Embryonic facial prominence (tissue), 1 donor: ENCODE measurements at regions not wholly inside any gene's neighbourhood (a gene's known extent, or its start where the extent isn't known, plus 50 kb on each side); places are given as distances from the start of the nearest gene placed in this dataset.

Source experiments
- DNase-seq: peaks from one replicate; pipeline ENCODE4 v3.0.0-alpha.2; 2016; ENCODE audit errors: extremely low spot score

DNA sequence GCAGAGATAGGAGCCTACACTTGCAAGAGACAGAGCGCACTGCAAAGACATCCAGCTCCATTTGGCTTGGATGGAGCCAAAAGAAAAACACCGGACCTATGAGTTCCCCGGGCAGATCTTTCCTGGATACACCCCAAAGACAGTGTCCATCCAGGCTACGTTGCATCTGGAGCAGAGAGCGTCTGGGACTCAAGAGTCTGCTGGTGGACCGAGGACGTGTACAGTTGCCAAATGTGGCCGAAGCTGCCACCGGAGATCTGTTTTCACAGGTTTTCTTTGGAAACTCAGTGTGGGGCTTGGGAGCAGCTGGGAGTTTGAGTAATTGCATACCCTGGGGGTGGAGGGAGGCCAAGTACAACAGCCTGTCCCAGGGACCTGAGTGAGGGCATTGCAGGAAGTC, 192.3 kb upstream of the OSR1 start:
- DNase-seq = no peak

DNA sequence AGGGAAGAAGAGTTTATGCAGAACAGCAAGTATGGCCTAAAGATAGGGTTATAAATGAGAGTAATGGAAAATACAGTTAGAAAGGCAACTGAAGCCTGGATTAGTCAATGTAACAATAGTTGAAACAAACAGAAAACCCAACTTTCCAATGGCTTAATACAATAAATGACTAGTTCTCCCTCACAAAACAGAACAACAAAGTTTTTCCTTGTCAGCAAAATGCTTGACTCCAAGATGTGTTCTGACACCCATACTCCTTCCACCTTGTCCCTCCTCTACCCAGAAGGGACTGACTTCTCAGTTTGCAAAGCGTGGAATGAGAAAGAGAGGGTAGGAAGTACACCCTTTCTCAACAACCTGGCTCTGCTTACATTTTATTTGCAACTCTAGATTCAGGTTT, 191.4 kb upstream of the OSR1 start:
- DNase-seq = no peak

DNA sequence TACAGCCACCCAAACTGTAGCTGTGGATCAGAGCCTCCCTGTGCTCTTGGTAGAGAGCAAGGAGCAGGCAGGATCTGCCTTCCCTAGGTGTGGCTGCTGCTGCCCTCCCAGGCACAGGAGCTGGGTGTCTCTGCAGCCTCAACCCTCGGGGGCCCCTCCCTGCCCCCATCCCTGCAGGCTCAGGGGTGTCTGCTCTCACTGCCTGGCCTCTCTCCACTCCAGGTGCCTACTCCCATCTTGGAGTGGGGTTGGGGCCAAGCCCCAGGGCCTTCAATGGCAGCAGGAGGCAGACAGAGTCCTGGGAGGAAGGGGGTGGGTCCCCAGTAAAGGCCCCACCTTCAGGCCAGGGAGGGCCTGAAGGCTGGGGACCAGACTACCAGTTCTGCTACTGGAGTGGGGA, 189.7 kb upstream of the OSR1 start:
- DNase-seq = no peak

DNA sequence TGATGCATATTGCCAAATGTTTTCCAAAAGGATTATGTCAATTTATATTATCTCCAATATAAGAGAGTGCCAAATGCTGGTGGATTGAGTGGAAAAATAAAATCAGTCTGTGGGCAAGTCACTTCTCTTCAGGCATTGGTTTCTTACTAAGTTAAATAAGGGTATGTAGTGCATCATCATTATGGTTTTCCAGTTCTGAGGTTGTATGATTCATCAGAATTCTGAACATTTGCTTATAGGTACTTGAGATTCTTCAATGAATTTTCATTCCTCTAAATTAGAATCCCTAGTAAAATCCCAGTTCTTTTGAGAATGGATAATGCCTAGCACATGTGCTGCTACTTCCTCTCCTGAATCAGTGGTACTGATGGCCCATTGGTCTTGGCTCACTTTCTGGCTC, 188.9 kb upstream of the OSR1 start:
- no peak for DNase-seq

DNA sequence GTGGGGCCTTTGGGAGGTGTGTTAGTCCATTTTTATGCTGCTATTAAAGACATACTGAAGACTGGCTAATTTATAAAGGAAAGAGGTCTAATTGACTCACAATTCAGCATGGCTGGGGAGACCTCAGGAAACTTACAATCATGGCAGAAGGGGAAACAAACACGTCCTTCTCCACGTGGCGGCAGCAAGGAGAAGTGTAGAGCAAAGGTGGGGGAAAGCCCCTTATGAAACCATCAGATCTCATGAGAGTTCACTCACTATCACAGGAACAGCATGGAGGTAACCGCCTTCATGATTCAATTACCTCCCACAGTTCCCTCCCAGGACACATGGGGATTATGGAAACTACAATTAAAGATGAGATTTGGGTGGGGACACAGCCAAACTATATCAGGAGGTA, 187.1 kb upstream of the OSR1 start:
- DNase-seq = no peak

DNA sequence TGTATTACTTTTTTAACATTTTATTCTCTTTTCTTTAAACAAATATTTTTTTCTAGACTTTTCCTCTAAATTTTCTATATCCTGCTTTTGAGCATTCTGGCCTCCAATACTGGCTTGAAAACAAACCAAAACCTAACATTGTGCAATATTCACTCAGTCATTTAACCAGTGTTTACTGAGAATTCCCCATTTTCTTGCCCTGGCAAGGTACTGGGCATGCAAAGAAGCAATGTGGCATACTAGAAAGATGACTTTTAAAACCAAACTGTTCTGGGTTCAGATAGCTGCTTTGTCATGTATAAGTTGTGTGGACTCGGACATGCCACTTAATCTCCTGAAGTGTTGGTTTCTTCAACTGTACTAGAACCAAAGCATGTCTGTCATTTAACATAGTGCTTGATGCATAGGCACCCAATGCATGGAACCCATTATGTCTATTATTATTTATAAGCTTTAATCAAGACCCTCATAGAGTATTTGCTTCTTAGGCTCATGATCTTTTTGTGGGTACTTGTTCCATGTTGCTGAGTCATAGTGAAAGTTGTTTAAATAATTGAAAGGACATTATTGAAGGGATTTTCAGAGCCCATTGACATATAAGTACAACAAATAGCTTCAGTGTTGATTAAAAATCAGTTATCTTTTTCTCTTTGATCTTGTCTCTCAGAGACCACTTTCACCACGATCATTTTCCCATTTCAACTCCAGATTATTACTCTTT, 185.4 kb upstream of the OSR1 start:
- no peak for DNase-seq

DNA sequence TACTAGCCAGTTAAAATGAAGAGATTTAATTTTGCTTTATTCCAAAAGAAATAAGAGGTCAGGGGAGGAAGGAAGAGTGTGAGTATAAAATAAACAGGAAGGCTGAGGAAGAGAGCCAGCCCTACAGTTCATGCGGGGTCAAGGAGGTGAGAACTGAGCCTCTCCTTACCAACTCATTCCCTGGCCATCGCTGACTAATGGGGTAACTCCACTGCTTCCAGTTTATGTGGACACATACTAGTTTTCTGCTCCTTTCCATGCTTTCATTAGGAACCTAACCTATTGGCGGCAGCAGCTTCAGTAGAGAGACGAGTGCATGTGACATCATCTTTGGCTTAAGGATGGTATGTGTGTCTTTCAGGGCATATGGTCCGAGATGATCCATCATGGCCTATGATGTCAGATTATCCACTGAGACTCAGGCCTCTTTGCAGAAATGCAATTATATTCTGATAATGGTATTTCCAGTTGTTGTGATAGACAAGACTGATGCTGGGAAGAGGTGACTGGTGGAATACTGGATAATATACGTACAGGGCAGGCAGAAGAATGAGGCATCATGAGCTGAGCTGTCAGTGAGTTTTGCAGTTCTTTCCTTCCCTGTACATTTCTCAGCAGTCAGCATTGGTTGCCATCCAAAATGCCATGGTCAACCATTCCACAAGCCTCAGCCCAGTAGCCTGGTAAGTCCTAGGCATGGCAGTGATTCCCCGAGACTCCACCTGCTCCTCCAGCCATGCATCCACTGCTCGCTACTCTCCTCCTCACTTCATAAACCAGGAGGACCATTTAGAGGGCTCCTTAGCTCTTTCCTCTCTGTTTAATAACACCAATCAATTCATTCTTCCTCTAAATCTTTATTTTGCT, 184.6 kb upstream of the OSR1 start:
- DNase-seq = no peak

DNA sequence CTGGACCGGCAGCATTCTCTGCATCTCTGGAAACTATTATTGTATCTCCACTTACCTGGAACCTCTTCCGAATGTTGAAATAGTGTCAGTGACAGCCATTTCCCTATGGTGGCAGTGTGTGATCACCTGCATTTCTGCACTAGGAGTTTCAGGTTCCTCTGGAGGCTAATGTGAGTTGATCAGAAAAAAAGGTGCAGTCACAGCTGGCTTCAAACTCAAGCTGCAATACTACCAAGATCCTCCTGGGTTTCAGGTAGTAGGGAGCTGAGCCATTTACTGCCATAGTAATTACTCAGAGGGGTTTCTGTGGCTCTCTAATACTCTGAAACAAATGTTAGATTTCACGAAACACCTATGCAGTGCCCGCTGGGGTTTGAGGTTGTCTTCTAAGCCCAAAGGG, 183.5 kb upstream of the OSR1 start:
- DNase-seq = no peak

DNA sequence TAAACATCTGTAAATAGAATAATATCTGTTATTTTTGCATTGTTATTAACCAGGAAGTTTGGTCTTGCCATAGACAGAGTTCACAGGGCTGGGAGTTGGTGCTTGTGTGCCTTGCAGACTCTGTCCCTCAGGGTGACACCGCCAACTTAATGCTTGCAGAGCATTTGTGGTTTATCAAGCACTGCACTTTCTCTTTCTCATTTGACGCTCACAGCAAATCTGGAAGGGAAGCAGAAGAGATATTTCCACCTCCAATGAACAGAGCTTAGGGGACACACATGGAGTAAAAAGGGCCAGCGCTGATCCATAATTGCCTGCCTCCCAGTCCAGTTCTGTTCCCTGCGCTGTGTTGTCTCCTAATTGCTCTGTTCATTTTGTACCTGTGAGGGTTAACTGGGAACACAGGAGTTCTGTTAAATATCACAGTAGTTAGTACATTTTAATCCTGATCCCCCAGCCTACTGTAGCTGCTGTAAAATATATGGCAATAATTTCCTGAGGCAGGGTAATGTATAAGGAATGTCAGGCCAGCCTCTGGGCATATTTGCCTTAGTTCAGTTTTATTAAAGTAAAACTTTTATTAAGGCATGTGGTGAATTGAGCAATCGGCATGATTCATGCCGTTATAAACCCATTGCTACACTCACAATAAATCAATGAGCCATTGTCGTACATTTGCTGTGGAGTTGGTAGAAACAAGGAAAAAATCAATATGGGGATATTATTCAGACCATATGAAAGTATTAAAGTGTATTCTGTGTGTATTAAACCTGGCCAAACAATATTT, 182.5 kb upstream of the OSR1 start:
- DNase-seq = no peak

DNA sequence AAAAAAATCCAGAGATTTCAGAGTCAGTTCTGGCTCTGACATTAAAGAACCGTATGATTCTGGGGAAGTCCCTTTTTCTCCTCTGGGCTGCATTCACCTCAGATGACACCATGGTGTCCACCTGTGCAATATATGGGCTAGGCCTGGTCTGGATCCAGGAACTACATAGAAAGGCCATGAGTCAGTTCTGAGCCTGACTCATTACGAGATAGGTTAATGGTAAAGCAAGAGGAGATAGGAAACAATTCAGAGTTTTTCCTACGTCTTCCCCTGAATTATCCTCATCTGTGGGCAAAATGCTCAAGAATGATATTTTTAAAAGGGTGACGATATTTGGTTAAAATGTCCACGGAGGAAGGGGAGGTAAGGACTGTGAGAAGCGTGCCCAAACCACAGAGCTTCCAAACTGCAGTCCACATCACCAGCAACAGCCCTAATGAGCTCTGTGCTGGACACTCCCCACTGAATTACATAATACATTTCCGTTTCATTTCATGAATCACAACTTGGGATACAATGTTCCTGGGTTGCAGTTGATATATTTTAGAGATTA, 180.1 kb upstream of the OSR1 start:
- DNase-seq = no peak

DNA sequence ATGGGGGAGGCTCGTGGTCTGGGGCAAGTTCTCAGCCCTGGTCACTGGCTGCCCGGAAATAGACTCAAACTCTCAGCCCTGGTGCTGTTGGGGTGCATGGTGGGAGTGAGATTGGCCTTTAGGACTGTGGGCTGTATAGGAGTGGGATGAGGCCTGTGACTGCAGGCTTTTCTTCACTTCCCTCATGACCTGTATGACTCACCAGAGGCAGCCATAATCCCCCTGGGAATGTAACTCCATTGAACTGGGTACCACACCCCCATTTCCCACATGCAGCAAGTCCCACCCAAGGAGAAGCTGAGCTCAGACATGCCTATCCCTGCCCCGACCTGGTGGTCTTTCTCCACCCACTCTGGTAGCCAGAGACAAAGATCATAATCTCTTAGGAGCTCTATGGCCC, 177.7 kb upstream of the OSR1 start:
- DNase-seq = no peak

DNA sequence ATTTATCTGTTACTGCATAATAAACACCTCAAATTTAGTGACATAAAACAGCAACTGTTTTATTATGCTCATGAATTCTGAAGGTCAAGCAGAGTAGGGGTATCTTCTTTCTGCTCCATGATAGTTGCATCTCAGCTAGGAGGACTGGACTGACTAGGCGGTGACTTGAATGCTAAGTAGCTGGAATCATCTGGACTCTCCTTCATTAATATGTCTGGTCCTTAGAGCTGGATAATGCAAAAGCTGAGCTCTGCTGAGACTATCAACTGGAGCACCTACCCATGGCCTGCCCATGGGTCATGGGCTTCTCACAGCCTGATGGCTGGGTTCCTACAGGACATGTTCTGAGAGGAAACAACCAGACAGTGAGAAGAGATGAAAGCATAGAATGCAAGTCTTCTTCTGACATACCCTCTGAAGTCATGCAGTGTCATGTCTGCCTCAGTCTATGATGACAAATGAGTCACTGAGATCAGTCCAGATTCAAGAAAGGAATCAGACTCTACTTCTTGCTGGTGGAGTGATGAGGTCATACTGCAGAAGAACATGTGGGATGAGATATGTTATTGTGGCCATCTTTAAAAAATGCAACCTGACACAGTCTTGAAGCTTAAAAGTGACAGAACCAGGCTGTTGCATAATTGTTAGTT, 174.2 kb upstream of the OSR1 start:
- no peak for DNase-seq

DNA sequence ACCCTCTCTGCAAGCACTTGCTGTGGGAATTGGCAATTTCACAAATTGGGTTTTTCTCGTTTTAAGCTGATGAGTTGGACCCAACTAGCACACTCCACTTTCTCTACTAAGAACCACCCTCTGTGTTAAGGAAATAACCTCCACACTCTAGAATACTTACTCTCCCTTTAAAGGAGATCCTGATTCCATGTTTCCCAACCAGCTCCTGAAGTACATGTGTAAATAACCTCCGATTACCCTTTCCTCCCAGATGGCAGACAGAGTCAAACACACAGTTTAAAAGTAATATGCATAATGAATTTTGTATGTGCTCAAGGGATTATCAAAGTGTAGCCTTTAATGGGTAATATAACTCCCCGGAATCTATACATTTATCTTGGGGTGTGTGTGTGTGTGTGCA, 171.3 kb upstream of the OSR1 start:
- DNase-seq = no peak

DNA sequence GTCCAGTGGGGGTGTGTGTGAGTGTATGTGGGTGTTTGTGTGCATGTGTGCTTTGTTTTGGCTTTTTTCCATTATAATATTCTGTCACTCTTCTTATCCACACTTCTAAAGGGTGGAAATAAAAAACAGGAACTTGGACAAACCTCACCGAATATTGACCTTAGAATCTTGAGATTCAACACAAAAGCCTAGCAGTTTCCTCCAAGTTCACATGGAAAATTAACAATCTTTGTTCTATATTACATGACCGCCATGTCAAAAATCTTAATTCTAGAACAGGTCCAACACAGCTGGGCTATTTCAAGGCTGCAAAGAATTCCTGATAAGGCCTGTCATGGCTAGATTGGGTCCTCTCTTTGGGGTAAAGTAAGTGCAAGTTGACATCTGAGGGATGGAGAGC, 169.3 kb upstream of the OSR1 start:
- no peak for DNase-seq

DNA sequence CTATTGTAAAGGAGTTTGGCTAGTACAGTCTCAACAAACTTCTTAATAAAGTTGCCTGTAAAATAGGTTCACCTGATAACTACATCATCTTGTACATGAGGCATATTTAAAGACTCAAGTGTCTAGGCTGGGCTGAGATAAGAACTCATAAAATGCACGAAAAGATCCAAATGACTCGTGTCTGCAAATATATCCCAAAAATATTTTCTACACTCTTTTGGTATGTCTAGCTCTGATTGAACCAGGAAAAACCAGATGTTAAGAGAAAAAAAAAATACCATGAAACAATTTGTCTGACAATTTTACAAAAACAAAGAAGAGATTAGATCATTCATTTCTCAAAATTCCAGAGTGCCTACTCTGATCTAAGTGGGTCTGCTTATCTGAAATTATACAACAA, 166.9 kb upstream of the OSR1 start:
- no peak for DNase-seq

DNA sequence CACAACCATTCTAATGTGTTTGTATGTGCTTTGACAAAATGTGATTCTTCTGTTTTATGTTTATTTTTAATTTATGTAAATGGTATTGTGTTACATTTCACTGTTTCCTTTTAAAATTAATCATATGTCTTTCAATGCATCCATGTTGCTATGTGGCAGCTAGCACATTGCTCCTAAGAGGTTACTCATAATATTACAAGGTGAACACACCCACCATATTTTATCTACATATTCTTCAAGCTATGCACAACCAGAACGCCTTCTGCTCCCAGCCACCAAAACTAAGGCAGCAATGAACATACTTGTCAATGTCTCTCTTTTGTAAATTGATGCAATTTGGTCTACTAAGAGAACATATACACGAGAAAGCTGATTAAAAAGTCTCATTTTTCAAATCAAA, 160.6 kb upstream of the OSR1 start:
- DNase-seq = no peak

DNA sequence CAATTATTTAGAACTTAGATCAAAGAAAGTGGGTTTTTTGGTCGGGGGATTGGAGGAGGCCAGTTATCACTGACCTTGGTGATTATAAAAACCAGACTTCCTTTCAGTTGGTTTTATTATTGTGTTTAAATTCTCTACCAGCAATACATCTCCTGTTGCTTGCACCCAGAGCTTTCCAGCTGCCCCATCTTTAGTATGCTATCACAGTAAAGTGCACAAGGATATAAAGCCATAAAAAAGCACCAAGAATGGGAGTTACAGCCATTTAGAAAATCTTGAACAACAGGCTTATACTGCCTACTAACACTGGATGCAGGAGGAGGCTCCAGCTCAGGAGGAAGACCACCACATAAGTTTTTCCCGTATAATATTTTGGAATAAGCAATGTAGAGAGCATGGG, 148.7 kb upstream of the OSR1 start:
- no peak for DNase-seq

DNA sequence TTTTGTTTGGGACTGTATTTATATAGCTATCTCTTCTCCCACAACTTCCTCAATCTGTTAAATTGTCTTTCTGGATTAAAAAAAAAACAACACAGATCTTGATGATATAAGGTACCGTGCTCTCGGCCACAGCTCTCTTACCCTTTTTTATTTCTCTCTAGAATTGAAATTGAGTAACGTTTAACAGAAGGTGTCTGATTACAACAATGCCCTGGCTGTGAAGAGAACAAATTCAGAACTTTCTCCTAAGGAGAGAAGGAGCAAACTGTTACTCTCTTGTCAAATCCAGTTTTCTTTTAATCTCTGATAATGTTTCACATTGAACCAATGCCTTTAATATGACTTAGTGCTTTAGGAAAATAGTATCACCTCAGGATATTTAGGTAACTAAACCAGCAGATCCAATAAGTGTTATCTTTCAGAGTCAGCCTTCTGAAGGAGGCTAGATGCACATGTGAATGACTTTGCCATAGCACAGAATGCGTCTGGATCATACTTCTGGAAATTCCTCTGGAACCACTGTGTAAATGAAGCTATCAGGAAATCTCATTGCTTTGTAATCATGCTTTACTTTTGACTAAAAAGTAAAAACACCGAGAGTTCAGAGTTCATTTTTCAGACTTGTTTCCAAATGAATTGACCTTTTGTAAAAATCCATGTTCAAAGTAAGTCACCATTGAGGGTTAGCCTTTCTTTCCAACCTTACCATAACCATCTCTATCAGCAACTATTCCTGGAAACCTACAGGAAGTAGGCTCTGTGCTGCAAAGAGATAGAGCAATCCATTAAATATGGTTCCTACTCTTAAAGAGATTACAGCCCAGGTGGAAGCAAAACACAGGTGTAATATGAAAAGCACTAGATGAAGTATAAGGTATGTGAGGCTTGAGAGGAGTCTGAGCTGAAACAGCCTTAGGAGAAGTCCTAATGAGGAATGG, 147.0 kb upstream of the OSR1 start:
- DNase-seq = no peak

DNA sequence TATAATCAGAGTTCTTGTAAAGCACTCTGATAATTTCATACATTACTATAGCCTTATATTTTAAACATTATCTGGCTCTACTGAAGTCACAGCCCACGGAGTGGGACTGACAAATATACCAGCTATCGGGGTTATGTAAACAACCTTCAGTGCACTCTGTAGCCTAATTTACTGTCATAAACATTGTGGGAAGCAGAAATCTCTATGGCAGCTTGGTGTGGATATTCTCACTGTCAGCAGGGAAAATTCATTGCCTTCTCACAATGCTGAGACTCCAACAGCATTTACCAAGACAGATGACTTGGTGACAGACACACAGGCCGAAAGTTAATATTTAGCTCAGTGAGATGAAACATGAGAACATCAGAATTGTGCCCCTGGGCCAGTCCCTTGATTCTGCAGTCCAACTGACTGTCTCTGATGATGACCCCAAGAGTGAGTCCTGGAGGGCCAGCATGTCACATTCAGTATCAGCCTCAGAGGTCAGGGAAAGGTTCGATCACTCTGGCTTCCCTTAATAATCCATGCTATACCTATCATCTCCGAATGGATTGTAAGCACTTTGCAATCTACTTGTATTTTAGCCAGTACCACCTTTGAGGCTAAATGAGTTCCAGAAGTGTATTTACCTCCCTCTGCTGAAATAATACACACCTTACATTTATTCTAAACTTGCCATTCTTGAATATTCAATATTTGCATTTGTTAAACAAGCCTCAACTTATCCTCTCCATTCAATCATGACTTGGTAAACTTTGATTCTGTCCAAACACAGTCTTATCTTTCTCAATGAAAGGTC, 146.2 kb upstream of the OSR1 start:
- no peak for DNase-seq

DNA sequence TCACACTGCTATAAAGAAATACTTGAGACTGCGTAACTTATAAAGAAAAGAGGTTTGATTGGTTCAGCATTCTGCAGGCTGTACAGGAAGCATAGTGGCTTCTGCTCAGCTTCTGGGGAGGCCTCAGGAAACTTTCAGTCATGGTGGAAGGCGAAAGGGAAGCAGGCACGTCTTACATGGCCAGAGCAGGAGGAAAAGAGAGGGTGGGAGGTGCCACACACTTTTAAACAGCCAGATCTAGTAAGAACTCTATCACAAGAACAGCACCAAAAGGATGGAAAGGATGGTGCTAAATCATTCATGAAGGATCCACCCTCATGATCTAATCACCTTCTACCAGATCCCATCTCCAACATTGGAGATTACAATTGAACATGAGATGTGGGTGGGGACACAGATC, 145.5 kb upstream of the OSR1 start:
- DNase-seq = no peak
